ENCODE measurements at regions not wholly inside any gene's neighbourhood (a gene's known extent, or its start where the extent isn't known, plus 50 kb on each side); places are given as distances from the start of the nearest gene placed in this dataset.
"Not testable (repeated sequence)": the region's sequence is repeated elsewhere in the genome, so short reads cannot be mapped to it uniquely, and the experiment has no call there.

DNA sequence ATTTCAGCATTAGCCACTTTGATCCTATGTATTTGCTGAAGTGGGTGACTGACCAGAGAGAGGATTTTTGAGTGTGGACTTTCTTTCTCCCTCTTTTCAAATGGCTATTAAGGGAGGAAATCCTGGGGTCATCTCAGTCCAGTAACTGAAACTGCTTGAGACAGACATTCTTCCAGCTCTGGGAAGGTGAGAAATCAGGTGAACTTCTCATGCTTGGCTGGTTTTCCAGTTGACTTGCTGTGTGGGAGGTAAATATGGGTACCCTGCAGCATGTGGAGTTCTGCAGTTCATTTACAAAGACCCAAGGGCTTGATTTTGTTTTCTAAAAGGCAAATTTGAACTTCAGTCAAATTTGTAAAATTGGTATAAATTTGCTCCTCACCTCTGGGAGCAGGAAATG, 461.1 kb upstream of the TBL1XR1 start:
- no peak overlapping the region for H3K4me3 ChIP-seq (ENCODE audit: low read length in 3 of 3)
- no peaks in the 10 kb centered on the region for H3K4me1 ChIP-seq (ENCODE audit: control insufficient read depth in 3 of 3, insufficient read depth in 3 of 3, low read length in 3 of 3)
- H3K27me3 ChIP-seq (ENCODE audit: control insufficient read depth in 3 of 3, insufficient read depth in 3 of 3, low read length in 3 of 3), result no peaks in the 10 kb centered on the region
- no peaks in the 10 kb centered on the region for H3K9me3 ChIP-seq (ENCODE audit: control insufficient read depth in 3 of 3, low read length in 3 of 3)
- no peak overlapping the region for H3K27ac ChIP-seq (ENCODE audit: low read depth, low read length)
- H3K36me3 ChIP-seq (ENCODE audit: control insufficient read depth in 3 of 3, insufficient read depth in 3 of 3, low read length in 3 of 3), result no peaks in the 10 kb centered on the region
- no peak overlapping the region for H3K9ac ChIP-seq (ENCODE audit: low read depth in 1 of 3, low read length in 3 of 3)

DNA sequence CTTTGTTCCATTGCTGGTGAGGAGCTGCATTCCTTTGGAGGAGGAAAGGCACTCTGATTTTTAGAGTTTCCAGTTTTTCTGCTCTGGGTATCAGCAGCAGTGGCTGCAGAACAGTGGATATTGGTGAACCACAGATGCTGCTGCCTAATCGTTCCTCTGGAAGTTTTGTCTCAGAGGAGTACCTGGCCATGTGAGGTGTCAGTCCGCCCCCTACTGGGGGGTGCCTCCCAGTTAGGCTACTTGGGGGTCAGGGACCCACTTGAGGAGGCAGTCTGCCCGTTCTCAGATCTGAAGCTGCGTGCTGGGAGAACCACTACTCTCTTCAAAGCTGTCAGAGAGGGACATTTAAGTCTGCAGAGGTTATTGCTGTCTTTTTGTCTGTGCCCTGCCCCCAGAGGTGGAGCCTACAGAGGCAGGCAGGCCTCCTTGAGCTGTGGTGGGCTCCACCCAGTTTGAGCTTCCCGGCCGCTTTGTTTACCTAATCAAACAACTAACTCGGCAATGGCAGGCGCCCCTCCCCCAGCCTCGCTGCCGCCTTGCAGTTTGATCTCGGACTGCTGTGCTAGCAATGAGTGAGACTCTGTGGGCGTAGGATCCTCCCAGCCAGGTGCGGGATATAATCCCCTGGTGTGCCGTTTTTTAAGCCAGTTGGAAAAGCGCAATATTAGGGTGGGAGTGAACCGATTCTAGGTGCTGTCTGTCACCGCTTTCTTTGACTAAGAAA, 467.3 kb upstream of the TBL1XR1 start:
- H3K9me3 ChIP-seq (ENCODE audit: control insufficient read depth in 3 of 3, low read length in 3 of 3); H3K27ac ChIP-seq (ENCODE audit: low read depth, low read length); H3K27me3 ChIP-seq (ENCODE audit: control insufficient read depth in 3 of 3, insufficient read depth in 3 of 3, low read length in 3 of 3); H3K4me1 ChIP-seq (ENCODE audit: control insufficient read depth in 3 of 3, insufficient read depth in 3 of 3, low read length in 3 of 3); H3K9ac ChIP-seq (ENCODE audit: low read depth in 1 of 3, low read length in 3 of 3); H3K36me3 ChIP-seq (ENCODE audit: control insufficient read depth in 3 of 3, insufficient read depth in 3 of 3, low read length in 3 of 3); H3K4me3 ChIP-seq (ENCODE audit: low read length in 3 of 3): not testable (repeated sequence)

DNA sequence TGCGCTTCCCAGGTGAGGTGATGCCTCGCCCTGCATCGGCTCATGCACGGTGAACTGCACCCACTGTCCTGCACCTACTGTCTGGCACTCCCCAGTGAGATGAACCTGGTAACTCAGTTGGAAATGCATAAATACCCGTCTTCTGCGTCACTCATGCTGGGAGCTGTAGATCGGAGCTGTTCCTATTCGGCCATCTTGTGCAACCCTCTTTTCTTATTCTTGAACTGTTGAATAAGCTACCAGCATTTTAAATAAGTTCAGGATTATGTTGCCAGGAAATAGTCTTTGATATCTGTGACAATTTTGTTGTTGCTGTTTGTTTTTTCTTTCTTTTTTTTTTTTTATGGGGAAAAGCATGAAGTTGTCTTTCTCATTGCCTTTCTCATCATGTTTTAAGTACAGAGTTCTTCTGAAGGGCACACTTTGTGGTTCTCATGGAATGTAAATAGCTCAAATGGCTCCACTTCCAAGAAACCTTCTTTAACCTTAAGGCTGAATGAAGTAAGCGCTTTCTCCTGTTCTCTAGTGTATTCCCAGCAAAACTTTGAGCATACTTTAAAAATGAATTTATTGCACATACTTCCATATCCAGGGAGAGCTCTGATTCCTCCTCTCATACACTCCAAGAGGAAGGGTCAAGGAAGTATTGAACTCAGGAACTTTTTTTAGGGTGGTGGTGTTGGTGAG, 468.0 kb upstream of the TBL1XR1 start:
- no peaks in the 10 kb centered on the region for H3K9me3 ChIP-seq (ENCODE audit: control insufficient read depth in 3 of 3, low read length in 3 of 3)
- no peaks in the 10 kb centered on the region for H3K36me3 ChIP-seq (ENCODE audit: control insufficient read depth in 3 of 3, insufficient read depth in 3 of 3, low read length in 3 of 3)
- no peak overlapping the region for H3K9ac ChIP-seq (ENCODE audit: low read depth in 1 of 3, low read length in 3 of 3)
- H3K4me1 ChIP-seq (ENCODE audit: control insufficient read depth in 3 of 3, insufficient read depth in 3 of 3, low read length in 3 of 3), result no peaks in the 10 kb centered on the region
- no peaks in the 10 kb centered on the region for H3K27me3 ChIP-seq (ENCODE audit: control insufficient read depth in 3 of 3, insufficient read depth in 3 of 3, low read length in 3 of 3)
- no peak overlapping the region for H3K27ac ChIP-seq (ENCODE audit: low read depth, low read length)
- no peak overlapping the region for H3K4me3 ChIP-seq (ENCODE audit: low read length in 3 of 3)

DNA sequence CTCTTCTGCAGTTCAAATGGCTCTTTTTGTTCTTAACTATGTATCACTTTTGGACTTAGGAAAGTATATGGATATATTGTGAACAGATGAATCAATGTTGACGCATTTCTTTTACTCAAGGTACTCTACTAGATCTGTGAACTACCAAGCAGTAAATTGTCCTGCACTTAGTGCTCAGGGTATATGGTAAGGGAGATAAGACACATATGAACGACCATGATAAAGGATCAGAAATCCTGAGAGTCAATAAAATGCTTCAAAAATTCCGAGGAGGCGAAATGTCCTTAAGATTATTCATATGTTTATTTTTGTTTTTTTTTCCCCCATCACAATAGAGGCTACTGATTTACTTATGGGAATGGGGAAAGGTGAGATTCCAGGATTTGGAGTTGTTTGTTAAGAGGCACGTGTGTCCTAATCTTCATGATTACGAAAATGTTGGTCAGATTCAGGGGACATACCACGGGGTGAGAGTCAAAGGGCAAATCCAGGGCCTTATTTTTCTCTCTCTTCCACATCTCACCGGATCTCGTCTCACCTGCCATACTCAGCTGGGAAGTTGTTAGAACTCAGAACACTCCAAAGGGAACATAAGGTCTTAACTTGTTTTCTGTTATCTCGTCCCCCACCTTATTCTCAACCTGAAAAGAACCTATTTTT, 475.1 kb upstream of the TBL1XR1 start:
- no peak overlapping the region for H3K27ac ChIP-seq (ENCODE audit: low read depth, low read length)

DNA sequence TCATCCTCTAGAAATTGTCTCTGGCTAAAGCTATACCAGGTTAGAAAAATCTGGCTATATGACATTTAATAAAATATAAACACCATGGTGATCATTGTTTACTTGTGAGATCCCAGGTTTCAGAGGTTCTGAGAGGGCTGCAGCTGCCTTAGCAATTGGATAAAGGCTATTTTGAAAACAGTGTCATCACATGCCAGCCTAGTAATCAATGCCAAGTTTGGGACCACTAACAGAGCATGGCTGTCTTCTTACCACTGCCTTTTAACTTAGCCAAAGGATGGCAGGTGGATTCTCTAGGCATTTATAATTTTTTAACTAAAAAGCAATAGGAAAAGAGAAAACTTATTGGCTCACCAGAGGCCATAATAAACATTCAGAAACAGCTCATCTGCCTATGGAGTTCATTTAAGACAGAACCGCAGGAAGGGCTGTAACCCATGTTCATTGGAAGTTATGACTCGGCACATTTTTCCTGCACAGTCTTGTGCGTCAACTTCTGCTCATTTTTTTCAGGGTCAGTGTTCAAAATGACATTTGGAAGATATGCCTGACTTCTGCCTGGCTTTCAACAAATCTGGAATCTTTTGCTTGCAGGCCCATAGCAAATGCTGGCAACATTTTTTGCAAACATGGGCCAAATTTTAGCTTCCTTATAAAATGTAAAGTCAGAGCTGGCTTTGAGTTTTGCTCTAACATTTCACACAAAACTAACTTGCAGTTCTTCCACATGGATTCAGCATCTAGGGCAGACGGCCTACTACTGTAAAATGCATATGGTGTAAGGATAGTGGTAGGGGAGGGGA, 476.0 kb upstream of the TBL1XR1 start:
- no peak overlapping the region for H3K9ac ChIP-seq (ENCODE audit: low read depth in 1 of 3, low read length in 3 of 3)
- H3K4me3 ChIP-seq (ENCODE audit: low read length in 3 of 3), result no peak overlapping the region
- H3K27ac ChIP-seq (ENCODE audit: low read depth, low read length), result no peak overlapping the region
- H3K4me1 ChIP-seq (ENCODE audit: control insufficient read depth in 3 of 3, insufficient read depth in 3 of 3, low read length in 3 of 3), result peaks cover 3 to 11% (median 10%) of the 10 kb centered on the region in 3 donors
- no peaks in the 10 kb centered on the region for H3K9me3 ChIP-seq (ENCODE audit: control insufficient read depth in 3 of 3, low read length in 3 of 3)
- no peaks in the 10 kb centered on the region for H3K36me3 ChIP-seq (ENCODE audit: control insufficient read depth in 3 of 3, insufficient read depth in 3 of 3, low read length in 3 of 3)
- H3K27me3 ChIP-seq (ENCODE audit: control insufficient read depth in 3 of 3, insufficient read depth in 3 of 3, low read length in 3 of 3), result no peaks in the 10 kb centered on the region

More for the DNA sequence above, 475.1 kb upstream of the TBL1XR1 start:
- Histone ChIP-seq H3K9ac (ENCODE audit: low read depth in 1 of 3, low read length in 3 of 3) (no peak overlapping the region), H3K9me3 (ENCODE audit: control insufficient read depth in 3 of 3, low read length in 3 of 3) (no peaks in the 10 kb centered on the region), H3K27me3 (ENCODE audit: control insufficient read depth in 3 of 3, insufficient read depth in 3 of 3, low read length in 3 of 3) (no peaks in the 10 kb centered on the region), H3K4me3 (ENCODE audit: low read length in 3 of 3) (no peak overlapping the region), H3K4me1 (ENCODE audit: control insufficient read depth in 3 of 3, insufficient read depth in 3 of 3, low read length in 3 of 3) (peaks cover 3 to 11% (median 10%) of the 10 kb centered on the region in 3 donors), H3K36me3 (ENCODE audit: control insufficient read depth in 3 of 3, insufficient read depth in 3 of 3, low read length in 3 of 3) (no peaks in the 10 kb centered on the region)

DNA sequence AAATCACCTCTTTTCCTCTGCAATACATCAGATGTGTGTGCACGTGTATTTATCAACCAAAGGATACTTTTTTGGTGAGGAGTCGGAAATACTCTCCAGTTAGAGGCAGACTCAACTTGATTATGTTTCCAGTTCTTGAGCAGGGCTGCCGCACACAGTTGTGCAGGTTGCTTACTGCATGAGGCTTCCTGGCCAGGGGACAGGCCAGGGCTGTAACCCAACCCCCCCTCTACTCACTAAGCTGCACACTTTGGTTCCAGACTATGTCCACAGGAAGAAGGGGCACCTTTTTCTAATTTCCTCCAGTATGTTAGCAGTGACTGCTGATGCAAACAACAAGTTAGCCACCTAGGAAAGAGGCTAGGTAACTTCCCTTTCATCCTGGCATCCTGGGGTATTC, 476.9 kb upstream of the TBL1XR1 start:
- Histone ChIP-seq H3K9me3 (ENCODE audit: control insufficient read depth in 3 of 3, low read length in 3 of 3) (no peaks in the 10 kb centered on the region), H3K4me1 (ENCODE audit: control insufficient read depth in 3 of 3, insufficient read depth in 3 of 3, low read length in 3 of 3) (peaks cover 3 to 11% (median 10%) of the 10 kb centered on the region in 3 donors), H3K4me3 (ENCODE audit: low read length in 3 of 3) (no peak overlapping the region), H3K27ac (ENCODE audit: low read depth, low read length) (no peak overlapping the region), H3K27me3 (ENCODE audit: control insufficient read depth in 3 of 3, insufficient read depth in 3 of 3, low read length in 3 of 3) (no peaks in the 10 kb centered on the region), H3K9ac (ENCODE audit: low read depth in 1 of 3, low read length in 3 of 3) (no peak overlapping the region), H3K36me3 (ENCODE audit: control insufficient read depth in 3 of 3, insufficient read depth in 3 of 3, low read length in 3 of 3) (no peaks in the 10 kb centered on the region)

DNA sequence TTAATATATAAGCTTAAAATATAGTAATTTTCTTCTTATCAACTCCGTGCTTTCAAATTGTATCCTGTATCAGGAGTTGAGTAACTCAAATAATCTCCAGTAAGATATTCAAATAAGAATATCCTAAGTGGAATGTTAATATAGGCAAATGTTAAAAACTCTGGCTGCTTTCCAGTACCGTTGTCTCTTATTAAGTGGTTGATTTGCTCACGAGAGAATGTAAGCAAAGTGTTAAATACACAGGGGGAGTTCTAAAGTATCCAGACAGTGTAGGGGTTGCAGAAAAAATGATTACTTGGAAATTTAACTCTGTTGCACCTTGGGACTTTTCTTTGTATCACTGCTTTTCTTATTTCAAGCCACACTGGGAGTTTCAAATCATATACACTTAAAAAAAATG, 478.9 kb upstream of the TBL1XR1 start:
- Histone ChIP-seq H3K4me1 (ENCODE audit: control insufficient read depth in 3 of 3, insufficient read depth in 3 of 3, low read length in 3 of 3) (peaks cover 3 to 16% (median 15%) of the 10 kb centered on the region in 3 donors), H3K27ac (ENCODE audit: low read depth, low read length) (no peak overlapping the region), H3K9ac (ENCODE audit: low read depth in 1 of 3, low read length in 3 of 3) (no peak overlapping the region), H3K4me3 (ENCODE audit: low read length in 3 of 3) (no peak overlapping the region), H3K9me3 (ENCODE audit: control insufficient read depth in 3 of 3, low read length in 3 of 3) (no peaks in the 10 kb centered on the region), H3K36me3 (ENCODE audit: control insufficient read depth in 3 of 3, insufficient read depth in 3 of 3, low read length in 3 of 3) (no peaks in the 10 kb centered on the region), H3K27me3 (ENCODE audit: control insufficient read depth in 3 of 3, insufficient read depth in 3 of 3, low read length in 3 of 3) (no peaks in the 10 kb centered on the region)

DNA sequence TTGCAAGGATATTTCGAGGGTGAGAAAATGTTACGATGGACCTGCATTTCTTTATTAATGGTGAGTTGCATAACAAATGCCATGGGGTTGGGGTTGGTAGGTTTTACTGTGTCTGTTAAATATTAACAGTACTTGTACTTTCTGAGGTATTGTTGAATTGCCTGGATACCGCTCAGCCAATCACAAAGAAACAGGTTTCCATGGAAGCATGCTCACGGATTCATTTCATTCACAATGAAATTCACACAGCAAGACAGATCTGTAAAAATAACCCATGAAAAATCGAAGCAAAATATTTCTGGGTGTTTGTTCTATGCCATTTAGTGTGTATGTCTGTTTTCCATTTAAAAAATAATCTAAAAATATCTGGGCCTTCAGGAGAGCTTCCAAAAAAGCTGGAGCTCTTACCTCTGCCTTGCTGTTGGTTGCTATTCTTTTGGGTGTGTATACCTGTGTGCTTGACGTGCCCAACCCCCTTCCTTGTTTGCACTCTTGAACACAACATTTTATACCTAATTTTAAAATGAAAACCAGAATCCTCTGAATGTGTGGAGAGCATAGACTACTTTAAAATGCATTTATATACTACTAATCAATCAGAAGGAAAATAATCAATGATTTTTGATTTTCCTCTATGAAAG, 479.8 kb upstream of the TBL1XR1 start:
- Histone ChIP-seq H3K27ac (ENCODE audit: low read depth, low read length) (no peak overlapping the region), H3K4me3 (ENCODE audit: low read length in 3 of 3) (no peak overlapping the region), H3K4me1 (ENCODE audit: control insufficient read depth in 3 of 3, insufficient read depth in 3 of 3, low read length in 3 of 3) (peaks cover 3 to 16% (median 15%) of the 10 kb centered on the region in 3 donors), H3K9ac (ENCODE audit: low read depth in 1 of 3, low read length in 3 of 3) (no peak overlapping the region), H3K9me3 (ENCODE audit: control insufficient read depth in 3 of 3, low read length in 3 of 3) (no peaks in the 10 kb centered on the region), H3K36me3 (ENCODE audit: control insufficient read depth in 3 of 3, insufficient read depth in 3 of 3, low read length in 3 of 3) (no peaks in the 10 kb centered on the region), H3K27me3 (ENCODE audit: control insufficient read depth in 3 of 3, insufficient read depth in 3 of 3, low read length in 3 of 3) (no peaks in the 10 kb centered on the region)

DNA sequence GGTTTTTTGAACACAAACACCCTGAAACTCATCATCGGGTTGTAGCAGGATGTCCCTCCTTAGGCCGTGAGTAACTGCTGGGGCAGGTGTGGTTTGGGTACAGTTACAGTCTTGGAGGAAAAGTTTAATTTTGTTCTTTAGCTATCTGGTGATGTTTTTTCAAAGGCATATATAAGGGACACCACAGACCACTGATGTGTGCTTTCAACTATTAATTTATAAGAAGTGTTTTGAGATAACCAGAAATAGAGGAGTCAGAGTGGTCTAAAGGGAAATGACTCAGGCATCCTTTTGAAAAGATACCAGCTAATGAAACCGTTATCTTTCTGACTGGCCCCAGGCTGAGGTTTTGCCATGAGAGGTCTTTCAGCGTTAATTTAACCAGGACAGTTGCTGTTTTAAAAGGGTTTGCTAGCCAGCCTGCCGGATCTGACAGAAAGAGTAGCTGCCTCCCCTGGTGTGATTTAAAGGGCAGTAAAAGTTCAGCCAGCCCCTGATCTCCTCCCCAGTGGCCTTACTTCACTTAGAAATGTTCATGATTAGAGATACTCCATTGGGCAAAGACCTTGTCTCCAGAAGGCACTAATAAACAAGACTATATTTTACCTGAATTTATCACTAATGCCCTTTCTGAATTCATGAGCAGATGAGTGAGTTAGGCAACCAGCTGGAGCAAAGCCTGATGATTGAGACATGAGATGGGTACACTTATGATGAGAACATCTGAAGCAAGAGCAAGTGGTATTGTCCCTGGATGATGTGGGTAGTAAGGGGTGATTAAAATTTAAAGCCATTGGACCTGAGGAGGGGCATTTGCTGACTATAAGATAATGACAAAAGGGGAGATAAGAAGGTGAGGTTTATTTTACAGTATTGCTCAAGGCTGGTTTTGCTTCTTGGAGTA, 482.5 kb upstream of the TBL1XR1 start:
- Histone ChIP-seq H3K36me3 (ENCODE audit: control insufficient read depth in 3 of 3, insufficient read depth in 3 of 3, low read length in 3 of 3) (no peaks in the 10 kb centered on the region), H3K4me1 (ENCODE audit: control insufficient read depth in 3 of 3, insufficient read depth in 3 of 3, low read length in 3 of 3) (peaks cover 0 to 5% (median 4%) of the 10 kb centered on the region in 3 donors), H3K27me3 (ENCODE audit: control insufficient read depth in 3 of 3, insufficient read depth in 3 of 3, low read length in 3 of 3) (no peaks in the 10 kb centered on the region), H3K27ac (ENCODE audit: low read depth, low read length) (no peak overlapping the region), H3K9me3 (ENCODE audit: control insufficient read depth in 3 of 3, low read length in 3 of 3) (no peaks in the 10 kb centered on the region), H3K4me3 (ENCODE audit: low read length in 3 of 3) (no peak overlapping the region), H3K9ac (ENCODE audit: low read depth in 1 of 3, low read length in 3 of 3) (no peak overlapping the region)

All from skeletal muscle tissue (tissue), 3 donors.